ENCODE measurements at regions not wholly inside any gene's neighbourhood (a gene's known extent, or its start where the extent isn't known, plus 50 kb on each side); places are given as distances from the start of the nearest gene placed in this dataset.

GRCh38 chr15:47326410-47327333 is 390.6 kb upstream of the SEMA6D start:
- H3K4me1 ChIP-seq (ENCODE audit: control insufficient read depth in 2 of 2, insufficient read depth in 2 of 2, low read length in 2 of 2), result no peaks in the 10 kb centered on the region
- WGBS, result 78% methylated on average over 5 of the region's 5 CpGs

GRCh38 chr15:47331829-47332393 is 385.4 kb upstream of the SEMA6D start:
- 88% methylated on average over 6 of the region's 6 CpGs for WGBS
- H3K27ac ChIP-seq (ENCODE audit: low read depth in 1 of 2, low read length in 1 of 2), result no peak overlapping the region

More at GRCh38 chr15:47326410-47327333, 390.6 kb upstream of the SEMA6D start:
- Histone ChIP-seq H3K4me3 (ENCODE audit: low read length in 2 of 2) (no peak overlapping the region), H3K36me3 (ENCODE audit: control insufficient read depth in 2 of 2, insufficient read depth in 2 of 2, low read length in 1 of 2) (no peaks in the 10 kb centered on the region), H3K9me3 (ENCODE audit: control insufficient read depth in 2 of 2, insufficient read depth in 1 of 2, low read length in 1 of 2) (no peaks in the 10 kb centered on the region), H3K27me3 (ENCODE audit: control insufficient read depth in 2 of 2, insufficient read depth in 1 of 2, low read length in 1 of 2) (no peaks in the 10 kb centered on the region), H3K27ac (ENCODE audit: low read depth in 1 of 2, low read length in 1 of 2) (no peak overlapping the region)
- DNase-seq (ENCODE audit: low read depth in 6 of 9, low spot score in 9 of 9), result no peak

GRCh38 chr15:47332481-47332880 is 384.8 kb upstream of the SEMA6D start:
- DNase-seq (ENCODE audit: low read depth in 6 of 9, low spot score in 9 of 9), result no peak
- no peaks in the 10 kb centered on the region for H3K4me1 ChIP-seq (ENCODE audit: control insufficient read depth in 2 of 2, insufficient read depth in 2 of 2, low read length in 2 of 2)
- 86% methylated on average over 2 of the region's 2 CpGs for WGBS
- no peaks in the 10 kb centered on the region for H3K9me3 ChIP-seq (ENCODE audit: control insufficient read depth in 2 of 2, insufficient read depth in 1 of 2, low read length in 1 of 2)
- H3K36me3 ChIP-seq (ENCODE audit: control insufficient read depth in 2 of 2, insufficient read depth in 2 of 2, low read length in 1 of 2), result no peaks in the 10 kb centered on the region
- no peak overlapping the region for H3K27ac ChIP-seq (ENCODE audit: low read depth in 1 of 2, low read length in 1 of 2)
- H3K27me3 ChIP-seq (ENCODE audit: control insufficient read depth in 2 of 2, insufficient read depth in 1 of 2, low read length in 1 of 2), result no peaks in the 10 kb centered on the region
- H3K4me3 ChIP-seq (ENCODE audit: low read length in 2 of 2), result no peak overlapping the region

More at GRCh38 chr15:47331829-47332393, 385.4 kb upstream of the SEMA6D start:
- Histone ChIP-seq H3K4me1 (ENCODE audit: control insufficient read depth in 2 of 2, insufficient read depth in 2 of 2, low read length in 2 of 2) (no peaks in the 10 kb centered on the region), H3K36me3 (ENCODE audit: control insufficient read depth in 2 of 2, insufficient read depth in 2 of 2, low read length in 1 of 2) (no peaks in the 10 kb centered on the region), H3K27me3 (ENCODE audit: control insufficient read depth in 2 of 2, insufficient read depth in 1 of 2, low read length in 1 of 2) (no peaks in the 10 kb centered on the region), H3K9me3 (ENCODE audit: control insufficient read depth in 2 of 2, insufficient read depth in 1 of 2, low read length in 1 of 2) (no peaks in the 10 kb centered on the region), H3K4me3 (ENCODE audit: low read length in 2 of 2) (no peak overlapping the region)
- no peak for DNase-seq (ENCODE audit: low read depth in 6 of 9, low spot score in 9 of 9)

- Histone ChIP-seq H3K4me3 (ENCODE audit: low read length in 2 of 2) (no peak overlapping the region), H3K27ac (ENCODE audit: low read depth in 1 of 2, low read length in 1 of 2) (no peak overlapping the region), H3K36me3 (ENCODE audit: control insufficient read depth in 2 of 2, insufficient read depth in 2 of 2, low read length in 1 of 2) (no peaks in the 10 kb centered on the region), H3K9me3 (ENCODE audit: control insufficient read depth in 2 of 2, insufficient read depth in 1 of 2, low read length in 1 of 2) (no peaks in the 10 kb centered on the region), H3K4me1 (ENCODE audit: control insufficient read depth in 2 of 2, insufficient read depth in 2 of 2, low read length in 2 of 2) (no peaks in the 10 kb centered on the region), H3K27me3 (ENCODE audit: control insufficient read depth in 2 of 2, insufficient read depth in 1 of 2, low read length in 1 of 2) (no peaks in the 10 kb centered on the region)
- 86% methylated on average over 5 of the region's 5 CpGs for WGBS
- no peak for DNase-seq (ENCODE audit: low read depth in 6 of 9, low spot score in 9 of 9)
These were observed 383.6 kb upstream of the SEMA6D start for GRCh38 chr15:47333734-47334133.

- 87% methylated on average over 3 of the region's 3 CpGs for WGBS
- no peak for DNase-seq (ENCODE audit: low read depth in 6 of 9, low spot score in 9 of 9)
- H3K27me3 ChIP-seq (ENCODE audit: control insufficient read depth in 2 of 2, insufficient read depth in 1 of 2, low read length in 1 of 2), result no peaks in the 10 kb centered on the region
- H3K4me1 ChIP-seq (ENCODE audit: control insufficient read depth in 2 of 2, insufficient read depth in 2 of 2, low read length in 2 of 2), result no peaks in the 10 kb centered on the region
- H3K4me3 ChIP-seq (ENCODE audit: low read length in 2 of 2), result no peak overlapping the region
- H3K36me3 ChIP-seq (ENCODE audit: control insufficient read depth in 2 of 2, insufficient read depth in 2 of 2, low read length in 1 of 2), result no peaks in the 10 kb centered on the region
- H3K27ac ChIP-seq (ENCODE audit: low read depth in 1 of 2, low read length in 1 of 2), result no peak overlapping the region
- no peaks in the 10 kb centered on the region for H3K9me3 ChIP-seq (ENCODE audit: control insufficient read depth in 2 of 2, insufficient read depth in 1 of 2, low read length in 1 of 2)
These were observed 382.3 kb upstream of the SEMA6D start for GRCh38 chr15:47334805-47335535.

- Histone ChIP-seq H3K4me3 (ENCODE audit: low read length in 2 of 2) (no peak overlapping the region), H3K36me3 (ENCODE audit: control insufficient read depth in 2 of 2, insufficient read depth in 2 of 2, low read length in 1 of 2) (no peaks in the 10 kb centered on the region), H3K27ac (ENCODE audit: low read depth in 1 of 2, low read length in 1 of 2) (no peak overlapping the region), H3K4me1 (ENCODE audit: control insufficient read depth in 2 of 2, insufficient read depth in 2 of 2, low read length in 2 of 2) (no peaks in the 10 kb centered on the region), H3K27me3 (ENCODE audit: control insufficient read depth in 2 of 2, insufficient read depth in 1 of 2, low read length in 1 of 2) (no peaks in the 10 kb centered on the region), H3K9me3 (ENCODE audit: control insufficient read depth in 2 of 2, insufficient read depth in 1 of 2, low read length in 1 of 2) (no peaks in the 10 kb centered on the region)
- 95% methylated on average over 2 of the region's 2 CpGs for WGBS
- no peak for DNase-seq (ENCODE audit: low read depth in 6 of 9, low spot score in 9 of 9)
These were observed 380.2 kb upstream of the SEMA6D start for GRCh38 chr15:47337106-47337505.

- H3K9me3 ChIP-seq (ENCODE audit: control insufficient read depth in 2 of 2, insufficient read depth in 1 of 2, low read length in 1 of 2), result no peaks in the 10 kb centered on the region
- H3K4me1 ChIP-seq (ENCODE audit: control insufficient read depth in 2 of 2, insufficient read depth in 2 of 2, low read length in 2 of 2), result no peaks in the 10 kb centered on the region
- 86% methylated on average over 4 of the region's 4 CpGs for WGBS
- H3K27ac ChIP-seq (ENCODE audit: low read depth in 1 of 2, low read length in 1 of 2), result no peak overlapping the region
- H3K4me3 ChIP-seq (ENCODE audit: low read length in 2 of 2), result no peak overlapping the region
- no peaks in the 10 kb centered on the region for H3K27me3 ChIP-seq (ENCODE audit: control insufficient read depth in 2 of 2, insufficient read depth in 1 of 2, low read length in 1 of 2)
- no peak for DNase-seq (ENCODE audit: low read depth in 6 of 9, low spot score in 9 of 9)
- H3K36me3 ChIP-seq (ENCODE audit: control insufficient read depth in 2 of 2, insufficient read depth in 2 of 2, low read length in 1 of 2), result no peaks in the 10 kb centered on the region
These were observed 379.5 kb upstream of the SEMA6D start for GRCh38 chr15:47337836-47338235.

- WGBS, result 86% methylated on average over 3 of the region's 3 CpGs
- no peaks in the 10 kb centered on the region for H3K27me3 ChIP-seq (ENCODE audit: control insufficient read depth in 2 of 2, insufficient read depth in 1 of 2, low read length in 1 of 2)
- DNase-seq (ENCODE audit: low read depth in 6 of 9, low spot score in 9 of 9), result no peak
- no peak overlapping the region for H3K4me3 ChIP-seq (ENCODE audit: low read length in 2 of 2)
- H3K36me3 ChIP-seq (ENCODE audit: control insufficient read depth in 2 of 2, insufficient read depth in 2 of 2, low read length in 1 of 2), result no peaks in the 10 kb centered on the region
- H3K27ac ChIP-seq (ENCODE audit: low read depth in 1 of 2, low read length in 1 of 2), result no peak overlapping the region
- no peaks in the 10 kb centered on the region for H3K9me3 ChIP-seq (ENCODE audit: control insufficient read depth in 2 of 2, insufficient read depth in 1 of 2, low read length in 1 of 2)
- no peaks in the 10 kb centered on the region for H3K4me1 ChIP-seq (ENCODE audit: control insufficient read depth in 2 of 2, insufficient read depth in 2 of 2, low read length in 2 of 2)
These were observed 378.5 kb upstream of the SEMA6D start for GRCh38 chr15:47338771-47339170.

Measured in thymus (tissue), 11 donors.